ENCODE measurements at regions not wholly inside any gene's neighbourhood (a gene's known extent, or its start where the extent isn't known, plus 50 kb on each side); places are given as distances from the start of the nearest gene placed in this dataset.

- TF ChIP-seq ZNF462 (CRISPR knock-in tag; IDR thresholded peaks at IDR 0.05) (no peak), EZH2 (IDR thresholded peaks at IDR 0.05; ENCODE audit: low read depth, unreplicated experiment) (no peak), REST (IDR thresholded peaks at IDR 0.05; ENCODE audit: unreplicated experiment) (no peak), ZNF331 (CRISPR knock-in tag; IDR thresholded peaks at IDR 0.05; ENCODE audit: low read depth) (no peak), ZNF114 (CRISPR knock-in tag; IDR thresholded peaks at IDR 0.05) (no peak), STAT1 (IDR thresholded peaks at IDR 0.05; ENCODE audit: unreplicated experiment) (no peak), POLR2AphosphoS5 (IDR thresholded peaks at IDR 0.05; ENCODE audit: low read depth) (no peak), CREB1 (CRISPR knock-in tag; IDR thresholded peaks at IDR 0.05; ENCODE audit: low read depth) (no peak)
Measured at GRCh38 chr5:74143151-74143550, 497.4 kb downstream of the ENC1 start (continued).

All from GM23338 (cell line).